22Rv1 (cell line): ENCODE measurements at regions not wholly inside any gene's neighbourhood (a gene's known extent, or its start where the extent isn't known, plus 50 kb on each side); places are given as distances from the start of the nearest gene placed in this dataset.

ENCODE experiments used
- H3K27ac ChIP-seq: fragments of 450-650 bp; 2 replicates; pipeline ENCODE4 v1.5.1; 2017
- CTCF ChIP-seq: fragments of 450-650 bp; IDR thresholded peaks from 2 replicates; pipeline ENCODE4 v1.5.1; 2017; ENCODE audit warnings: mild to moderate bottlenecking
- ZFX ChIP-seq: fragments of 450-650 bp; IDR thresholded peaks from 2 replicates; pipeline ENCODE4 v1.6.1; 2017; ENCODE audit warnings: antibody characterized with exemption, borderline replicate concordance

DNA sequence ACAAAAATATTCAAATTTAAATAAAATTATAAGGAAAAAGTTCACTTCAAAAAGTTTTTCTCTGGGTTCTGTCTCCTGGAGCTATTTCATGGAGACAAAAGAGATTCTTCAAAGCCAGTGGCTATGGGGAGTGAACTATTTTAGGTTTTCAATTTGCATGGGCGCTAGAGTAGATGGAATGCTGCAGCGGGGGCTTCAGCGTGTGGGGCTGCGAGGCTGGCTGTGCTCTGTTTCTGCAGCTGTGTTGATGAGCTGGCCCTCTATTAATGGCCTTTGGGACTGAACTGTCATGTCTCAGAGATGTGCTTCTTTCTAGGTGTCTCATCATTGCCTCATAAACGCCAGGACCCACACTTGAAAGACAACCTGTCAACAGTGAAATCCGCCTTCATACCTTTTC is 108.4 kb upstream of the NPY start:
- no peak overlapping the region for H3K27ac ChIP-seq
- no peak for TF ChIP-seq ZFX
- no peak for TF ChIP-seq CTCF

- no peak for TF ChIP-seq CTCF
- no peak for TF ChIP-seq ZFX
- H3K27ac ChIP-seq = no peak overlapping the region
These were observed 105.0 kb upstream of the NPY start for GRCh38 chr7:24178811-24179570.

- H3K27ac ChIP-seq = no peak overlapping the region
- TF ChIP-seq CTCF (no peak), ZFX (no peak)
These were observed 92.6 kb upstream of the NPY start for GRCh38 chr7:24191362-24191761.

GRCh38 chr7:24192053-24192452 is 91.9 kb upstream of the NPY start:
- TF ChIP-seq ZFX = no peak
- TF ChIP-seq CTCF = no peak
- H3K27ac ChIP-seq = no peak overlapping the region

DNA sequence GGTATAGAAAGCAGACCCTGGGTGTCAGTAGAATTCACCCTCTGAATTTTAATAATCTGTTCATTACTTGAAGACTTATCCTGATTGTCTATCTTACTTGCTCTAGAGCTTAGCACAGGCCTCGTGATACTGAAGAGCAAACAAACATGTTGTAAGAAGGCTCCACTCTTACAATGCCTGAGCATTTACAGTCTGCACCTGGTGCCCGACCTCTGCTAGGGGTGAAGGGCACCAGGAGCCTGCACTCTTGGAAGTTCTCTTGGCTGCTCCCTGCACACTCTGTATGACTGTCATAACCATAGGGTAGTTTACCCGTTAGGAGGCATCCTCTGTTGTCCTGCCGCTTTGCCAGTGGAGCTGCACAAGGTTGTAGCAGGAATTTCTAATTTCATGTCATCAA is 91.3 kb upstream of the NPY start:
- H3K27ac ChIP-seq = no peak overlapping the region
- TF ChIP-seq CTCF (no peak), ZFX (no peak)

GRCh38 chr7:24197852-24198251 is 86.1 kb upstream of the NPY start:
- TF ChIP-seq ZFX = no peak
- no peak for TF ChIP-seq CTCF
- H3K27ac ChIP-seq = no peak overlapping the region

- TF ChIP-seq CTCF = no peak
- TF ChIP-seq ZFX = no peak
- H3K27ac ChIP-seq = no peak overlapping the region
These were observed 84.0 kb upstream of the NPY start for GRCh38 chr7:24199978-24200377.
